NT2/D1 (cell line): ENCODE measurements at regions not wholly inside any gene's neighbourhood (a gene's known extent, or its start where the extent isn't known, plus 50 kb on each side); places are given as distances from the start of the nearest gene placed in this dataset.

Experiments
- YY1 ChIP-seq: IDR thresholded peaks from 2 replicates; pipeline ENCODE4 v1.6.1; 2011; ENCODE audit not compliant: insufficient read length, insufficient read depth
- ZNF274 ChIP-seq: IDR thresholded peaks from 2 replicates; pipeline ENCODE4 v1.6.1; 2011; ENCODE audit warnings: mild to moderate bottlenecking, low read depth, low read length

DNA sequence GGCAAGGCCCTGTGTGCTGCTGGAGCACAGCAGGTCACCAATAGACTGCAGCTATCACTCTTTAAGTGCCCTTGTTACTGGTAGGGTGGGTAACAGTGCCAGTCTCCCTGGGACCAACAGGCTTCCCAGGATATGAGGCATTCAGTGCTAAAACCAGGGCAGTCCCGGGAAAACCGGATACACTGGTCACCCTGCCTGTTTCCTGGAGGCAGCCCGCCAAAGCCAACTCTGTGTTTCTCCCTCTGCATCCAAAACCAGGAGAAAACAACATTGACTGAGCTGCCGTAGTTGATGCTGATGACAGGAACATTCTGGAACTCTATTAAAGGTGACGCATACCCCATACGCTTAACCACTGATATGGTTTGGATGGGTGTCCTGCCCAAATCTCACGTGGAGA, 149.1 kb downstream of the SHANK2 start:
- no peak for TF ChIP-seq YY1
- TF ChIP-seq ZNF274, result no peak
